Endothelial cell of umbilical vein (primary cell): ENCODE measurements at regions not wholly inside any gene's neighbourhood (a gene's known extent, or its start where the extent isn't known, plus 50 kb on each side); places are given as distances from the start of the nearest gene placed in this dataset.

Experiments used
- BruUV-seq: library from RNA; stranded (reverse); fragments of 400-500 nt; replicated peaks from 2 replicates; lab custom pipeline; 2021; lab: Mats Ljungman, UMichigan
- CTCF ChIA-PET: fragments of 300-600, 350-600 bp; sonication (Branson Sonifier 250); formaldehyde crosslinking; loops from one replicate; lab custom pipeline; 2021; ENCODE audit warnings: antibody characterized with exemption, inconsistent platforms; lab: Charles Lee
- POLR2A ChIA-PET: fragments of 300-600, 350-600 bp; sonication (Branson Sonifier 250); formaldehyde crosslinking; loops from one replicate; lab custom pipeline; 2021; ENCODE audit warnings: antibody characterized with exemption, inconsistent platforms; lab: Charles Lee
- DNase-seq: peaks from one replicate; pipeline ENCODE4 v3.0.0-alpha.2; 2011; ENCODE audit warnings: low read depth, low spot score
- FAIRE-seq: peaks from 2 replicates; lab custom pipeline; 2011; peaks lifted over from hg19 to GRCh38; lab: Jason Lieb, UNC
- H2AFZ ChIP-seq: 2 replicates; pipeline ENCODE4 v1.6.0; 2012; ENCODE audit warnings: low read depth, low read length, control low read depth, inconsistent platforms
- H3K27ac ChIP-seq: 2 replicates; pipeline ENCODE4 v1.5.1; 2011; ENCODE audit warnings: low read depth, mild to moderate bottlenecking, control low read depth, low read length, moderate library complexity; ENCODE audit not compliant: insufficient read depth
- H3K27me3 ChIP-seq, 2 experiments: 2 replicates each; pipeline versions ENCODE4 v1.6.0 to v1.6.1; 2011; ENCODE audit warnings: low read length in 2 of 2, mixed read lengths in 1 of 2; ENCODE audit not compliant: control insufficient read depth in 2 of 2, insufficient read depth in 2 of 2
- H3K36me3 ChIP-seq, 2 experiments: 2 replicates in 1 of 2; 3 replicates in 1 of 2; pipeline ENCODE4 v1.5.1; 2011; ENCODE audit warnings: low read length in 2 of 2, mild to moderate bottlenecking in 1 of 2, moderate library complexity in 1 of 2; ENCODE audit not compliant: control insufficient read depth in 2 of 2, insufficient read depth in 2 of 2; ENCODE audit errors: extremely low read depth in 1 of 2
- H3K4me1 ChIP-seq: 3 replicates; pipeline ENCODE4 v1.5.1; 2011; ENCODE audit warnings: mild to moderate bottlenecking, low read length; ENCODE audit not compliant: control insufficient read depth, insufficient read depth; ENCODE audit errors: extremely low read depth
- H3K4me2 ChIP-seq: 2 replicates; pipeline ENCODE4 v1.6.1; 2011; ENCODE audit warnings: low read length, control low read depth, mixed read lengths; ENCODE audit not compliant: insufficient read depth
- H3K4me3 ChIP-seq, 3 experiments: fragments of 200-600 bp in 1 of 3; sonication (generic), shearing (Covaris generic) in 1 of 3; replicated peaks in 1 of 3; 2 replicates each; pipeline ENCODE4 v1.5.1; 2011 to 2016; ENCODE audit warnings: control low read depth in 3 of 3, low read length in 3 of 3, mild to moderate bottlenecking in 2 of 3, inconsistent platforms in 1 of 3, low read depth in 1 of 3, moderate library complexity in 1 of 3; ENCODE audit not compliant: insufficient read depth in 1 of 3
- H3K79me2 ChIP-seq: 2 replicates; pipeline ENCODE4 v1.6.0; 2012; ENCODE audit warnings: low read length, inconsistent platforms; ENCODE audit not compliant: control insufficient read depth, insufficient read depth
- H3K9ac ChIP-seq: replicated peaks from 2 replicates; pipeline ENCODE3; 2011; ENCODE audit warnings: low read length, control low read depth; ENCODE audit not compliant: insufficient read depth; ENCODE audit errors: extremely low read depth
- H3K9me1 ChIP-seq: replicated peaks from 3 replicates; pipeline ENCODE4 v1.6.0; 2011; ENCODE audit warnings: mild to moderate bottlenecking, low read length; ENCODE audit not compliant: control insufficient read depth, insufficient read depth; ENCODE audit errors: extremely low read depth
- H3K9me3 ChIP-seq: replicated peaks from 2 replicates; pipeline ENCODE4 v1.5.1; 2012; ENCODE audit warnings: low read length, inconsistent platforms; ENCODE audit not compliant: control insufficient read depth, insufficient read depth
- H4K20me1 ChIP-seq: replicated peaks from 2 replicates; pipeline ENCODE3; 2011; ENCODE audit warnings: mild to moderate bottlenecking, low read length; ENCODE audit not compliant: control insufficient read depth, insufficient read depth; ENCODE audit errors: extremely low read depth
- EZH2 ChIP-seq: IDR thresholded peaks from 2 replicates; pipeline ENCODE4 v1.6.1; 2012; ENCODE audit warnings: borderline replicate concordance, low read depth, mild to moderate bottlenecking, moderate library complexity, low read length, inconsistent platforms; ENCODE audit not compliant: severe bottlenecking
- FOS ChIP-seq: IDR thresholded peaks from 2 replicates; pipeline ENCODE4 v1.6.1; 2011; ENCODE audit warnings: mild to moderate bottlenecking, low read length, moderate library complexity, borderline replicate concordance; ENCODE audit not compliant: insufficient read depth
- GATA2 ChIP-seq: IDR thresholded peaks from 2 replicates; pipeline ENCODE4 v1.7.0; 2011; ENCODE audit warnings: low read depth, mild to moderate bottlenecking, moderate library complexity, mixed read lengths, low read length; ENCODE audit not compliant: insufficient read length, insufficient read depth
- JUN ChIP-seq: IDR thresholded peaks from 2 replicates; pipeline ENCODE4 v1.6.1; 2011; ENCODE audit warnings: borderline replicate concordance, low read depth; ENCODE audit not compliant: insufficient read length, insufficient read depth
- MYC ChIP-seq: IDR thresholded peaks from one replicate; pipeline ENCODE4 v1.6.1; 2011; ENCODE audit warnings: mild to moderate bottlenecking, low read depth, low read length
- POLR2A ChIP-seq: IDR thresholded peaks from 2 replicates; pipeline ENCODE4 v1.6.1; 2012; ENCODE audit warnings: low read depth, mild to moderate bottlenecking, control low read depth, low read length
- POLR2AphosphoS5 ChIP-seq: IDR thresholded peaks from 2 replicates; pipeline ENCODE4 v1.6.1; 2012; ENCODE audit warnings: low read depth, mild to moderate bottlenecking, control low read depth, low read length, moderate library complexity; ENCODE audit not compliant: insufficient read depth
- dilution Hi-C: fragments of 300-500 bp; cut with MboI; formaldehyde crosslinking; loops from one replicate; pipeline ENCODE4 v1.15.0; 2019; ENCODE audit warnings: low sequenced_read_pairs; ENCODE audit not compliant: extremely low pct_ligation_motif_present
- intact Hi-C: fragments of 100-400 bp; cut with micrococcal nuclease; formaldehyde crosslinking; loops from one replicate; pipeline ENCODE4 v1.10.0; 2022
- TF ChIP-seq, protein P1 (sequence below), 2 donors: IDR thresholded peaks; 1 replicate in 1 of 2; 2 replicates in 1 of 2; pipeline ENCODE4 v1.5.1; 2011; ENCODE audit warnings: low read length in 2 of 2, mild to moderate bottlenecking in 2 of 2, moderate library complexity in 2 of 2, control low read depth in 1 of 2, inconsistent platforms in 1 of 2, low read depth in 1 of 2; ENCODE audit not compliant: insufficient read depth in 1 of 2; ENCODE audit errors: extremely low read depth in 1 of 2
- TF ChIP-seq, protein P2 (sequence below): IDR thresholded peaks from 2 replicates; pipeline ENCODE4 v1.6.1; 2011; ENCODE audit not compliant: insufficient read depth, insufficient read length

- Histone ChIP-seq H2AFZ (no peak overlapping the region), H3K4me3 (no peak overlapping the region), H3K79me2 (no peaks in the 10 kb centered on the region), H3K27me3 (no peaks in the 10 kb centered on the region), H3K9me1 (no peaks in the 10 kb centered on the region), H4K20me1 (no peaks in the 10 kb centered on the region), H3K27ac (no peak overlapping the region), H3K4me1 (no peaks in the 10 kb centered on the region), H3K9me3 (no peaks in the 10 kb centered on the region), H3K9ac (no peak overlapping the region), H3K36me3 (no peaks in the 10 kb centered on the region), H3K4me2 (no peak overlapping the region)
- BruUV-seq: no TSS peak
- no peak for TF ChIP-seq MYC
- no peak for TF ChIP-seq FOS
- TF ChIP-seq JUN: no peak
- TF ChIP-seq, protein P1, sequence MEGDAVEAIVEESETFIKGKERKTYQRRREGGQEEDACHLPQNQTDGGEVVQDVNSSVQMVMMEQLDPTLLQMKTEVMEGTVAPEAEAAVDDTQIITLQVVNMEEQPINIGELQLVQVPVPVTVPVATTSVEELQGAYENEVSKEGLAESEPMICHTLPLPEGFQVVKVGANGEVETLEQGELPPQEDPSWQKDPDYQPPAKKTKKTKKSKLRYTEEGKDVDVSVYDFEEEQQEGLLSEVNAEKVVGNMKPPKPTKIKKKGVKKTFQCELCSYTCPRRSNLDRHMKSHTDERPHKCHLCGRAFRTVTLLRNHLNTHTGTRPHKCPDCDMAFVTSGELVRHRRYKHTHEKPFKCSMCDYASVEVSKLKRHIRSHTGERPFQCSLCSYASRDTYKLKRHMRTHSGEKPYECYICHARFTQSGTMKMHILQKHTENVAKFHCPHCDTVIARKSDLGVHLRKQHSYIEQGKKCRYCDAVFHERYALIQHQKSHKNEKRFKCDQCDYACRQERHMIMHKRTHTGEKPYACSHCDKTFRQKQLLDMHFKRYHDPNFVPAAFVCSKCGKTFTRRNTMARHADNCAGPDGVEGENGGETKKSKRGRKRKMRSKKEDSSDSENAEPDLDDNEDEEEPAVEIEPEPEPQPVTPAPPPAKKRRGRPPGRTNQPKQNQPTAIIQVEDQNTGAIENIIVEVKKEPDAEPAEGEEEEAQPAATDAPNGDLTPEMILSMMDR (IDR thresholded peaks at IDR 0.05; ENCODE audit: extremely low read depth in 1 of 2, insufficient read depth in 1 of 2, low read depth in 1 of 2, low read length in 2 of 2): no peak
- TF ChIP-seq, protein P2, sequence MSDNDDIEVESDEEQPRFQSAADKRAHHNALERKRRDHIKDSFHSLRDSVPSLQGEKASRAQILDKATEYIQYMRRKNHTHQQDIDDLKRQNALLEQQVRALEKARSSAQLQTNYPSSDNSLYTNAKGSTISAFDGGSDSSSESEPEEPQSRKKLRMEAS: no peak
- no peak for TF ChIP-seq POLR2A
- TF ChIP-seq POLR2AphosphoS5: no peak
- TF ChIP-seq EZH2: no peak
- TF ChIP-seq GATA2: no peak
- ChIA-PET CTCF (interaction anchor here (2.8 to 5.5 kb wide), 3 partner anchors 259 to 280 kb away, joined by 12 to 49 read pairs (median 44); no protein-coding TSS in a partner anchor), POLR2A (no interaction called here)
- FAIRE-seq (no peak), DNase-seq (no peak)
- intact Hi-C loops: no loop called here
- dilution Hi-C loops: no loop called here
These were observed 62.9 kb upstream of the SERBP1 start for GRCh38 chr1:67493148-67493547.
